ENCODE measurements at regions not wholly inside any gene's neighbourhood (a gene's known extent, or its start where the extent isn't known, plus 50 kb on each side); places are given as distances from the start of the nearest gene placed in this dataset.

DNA sequence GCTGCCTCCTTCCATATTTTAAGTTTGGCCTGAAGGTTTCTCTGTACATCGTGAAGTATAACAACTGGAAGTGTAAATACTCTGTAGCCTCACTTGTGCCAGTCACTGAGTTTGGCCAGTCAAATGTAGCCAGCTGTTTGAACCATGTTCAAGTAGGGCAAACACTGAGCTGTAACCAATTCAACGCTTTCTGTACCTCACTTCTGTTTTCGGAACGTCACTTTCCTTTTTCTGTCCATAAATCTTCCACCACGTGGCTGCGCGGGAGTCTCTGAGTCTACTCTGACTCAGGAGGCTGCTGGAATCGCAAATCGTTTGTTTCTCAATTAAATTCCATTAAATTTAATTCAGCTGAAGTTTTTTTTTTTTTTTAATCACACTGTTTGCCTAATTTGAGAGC, 88.8 kb upstream of the RARB start:
- dilution Hi-C loops (cut with HindIII; ENCODE audit: low sequenced_read_pairs, unreplicated experiment) (no loop called here), intact Hi-C loops (cut with micrococcal nuclease) (no loop called here), in situ Hi-C loops (cut with MboI; ENCODE audit: low sequenced_read_pairs) (no loop called here)
- Histone ChIP-seq H2AFZ (replicated peaks; ENCODE audit: low read length, poor library complexity) (no peak overlapping the region), H2BK20ac (ENCODE audit: low read depth, low read length) (no peak overlapping the region), H3K79me1 (ENCODE audit: low read depth in 1 of 2, low read length in 2 of 2) (no peaks in the 10 kb centered on the region), H3K4ac (ENCODE audit: low read depth, low read length) (no peak overlapping the region), H3K14ac (replicated peaks; ENCODE audit: low read depth, low read length) (no peak overlapping the region), H2AK5ac (ENCODE audit: low read depth, low read length) (no peak overlapping the region), H3K9ac (ENCODE audit: low read depth, low read length) (no peak overlapping the region), H2AK9ac (replicated peaks; ENCODE audit: low read depth, low read length, poor library complexity) (no peak overlapping the region), H2BK5ac (ENCODE audit: low read depth, low read length, poor library complexity, severe bottlenecking) (no peak overlapping the region), H3K27ac (ENCODE audit: insufficient read depth, low read length) (no peak overlapping the region), H3K36me3 (ENCODE audit: control insufficient read depth, insufficient read depth, low read length) (no peaks in the 10 kb centered on the region), H3K4me1 (ENCODE audit: control insufficient read depth, insufficient read depth, low read length) (no peaks in the 10 kb centered on the region), H3K27me3 (ENCODE audit: control insufficient read depth, insufficient read depth, low read length) (no peaks in the 10 kb centered on the region), H3K4me3 (ENCODE audit: insufficient read depth, low read depth, low read length) (no peak overlapping the region), H3K9me3 (ENCODE audit: control insufficient read depth, insufficient read depth, low read length) (no peaks in the 10 kb centered on the region), H4K8ac (ENCODE audit: low read depth in 2 of 2, low read length in 2 of 2) (no peak overlapping the region), H4K20me1 (ENCODE audit: insufficient read depth, low read length) (no peaks in the 10 kb centered on the region), H3K9me1 (ENCODE audit: insufficient read depth, low read length) (no peaks in the 10 kb centered on the region), H3K56ac (ENCODE audit: extremely low read depth, insufficient read depth, low read length) (no peak overlapping the region), H2BK120ac (ENCODE audit: low read depth, low read length) (no peak overlapping the region), H2BK15ac (ENCODE audit: low read depth, low read length) (no peak overlapping the region), H3K4me2 (ENCODE audit: low read depth, low read length) (no peak overlapping the region), H3K23ac (ENCODE audit: low read depth, low read length) (no peak overlapping the region), H3K18ac (ENCODE audit: low read depth, low read length) (no peak overlapping the region), H4K91ac (ENCODE audit: insufficient read depth, low read depth, low read length) (no peak overlapping the region), H4K5ac (ENCODE audit: low read depth, low read length) (no peak overlapping the region)
- TF ChIP-seq MXI1 (IDR thresholded peaks at IDR 0.05; ENCODE audit: borderline replicate concordance, low read depth, low read length) (no peak), RCOR1 (IDR thresholded peaks at IDR 0.05; ENCODE audit: insufficient replicate concordance, low read length) (no peak)
- no TSS peak for BruUV-seq (replicated peaks)
- DNase-seq (no peak), ATAC-seq (ENCODE audit: low read depth) (no peak)
- WGBS, 2 experiments (ENCODE audit: extremely low coverage in 2 of 2, insufficient read length in 1 of 2), result 43% methylated on average over 1 of the region's 9 CpGs; no CpG with 5 or more reads in 1 of the 2 experiments
- ChIA-PET CTCF (interaction anchor here (0.6 kb wide), 1 partner anchor 72 kb away, joined by 6 read pairs; no protein-coding TSS in a partner anchor), POLR2A (ENCODE audit: unreplicated experiment) (no interaction called here)
